ENCODE measurements at regions not wholly inside any gene's neighbourhood (a gene's known extent, or its start where the extent isn't known, plus 50 kb on each side); places are given as distances from the start of the nearest gene placed in this dataset.
A peak's percentile ranks its signal among the peaks of the same experiment; 100 is the strongest.

DNA sequence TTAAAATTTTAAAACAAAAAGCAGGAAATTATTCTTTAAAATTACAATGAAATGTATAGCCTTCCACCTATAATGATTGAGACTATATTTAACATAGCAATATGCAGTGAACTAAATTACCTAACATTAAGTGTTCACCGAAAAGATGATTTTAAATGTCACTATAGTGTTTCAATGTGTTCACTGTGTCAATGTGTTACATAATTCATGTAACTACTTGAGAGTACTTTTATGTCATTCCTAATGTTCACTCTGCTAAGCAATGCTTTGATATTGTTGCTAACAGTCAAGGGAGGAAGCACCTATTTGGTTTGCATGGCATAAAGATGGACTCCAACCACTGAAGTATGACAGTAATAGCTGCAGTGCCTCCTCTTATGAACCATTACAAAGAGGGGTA is 629.8 kb upstream of the C9orf72 start:
- no peak for DNase-seq (ENCODE audit: low read depth)
- TF ChIP-seq, protein P1, sequence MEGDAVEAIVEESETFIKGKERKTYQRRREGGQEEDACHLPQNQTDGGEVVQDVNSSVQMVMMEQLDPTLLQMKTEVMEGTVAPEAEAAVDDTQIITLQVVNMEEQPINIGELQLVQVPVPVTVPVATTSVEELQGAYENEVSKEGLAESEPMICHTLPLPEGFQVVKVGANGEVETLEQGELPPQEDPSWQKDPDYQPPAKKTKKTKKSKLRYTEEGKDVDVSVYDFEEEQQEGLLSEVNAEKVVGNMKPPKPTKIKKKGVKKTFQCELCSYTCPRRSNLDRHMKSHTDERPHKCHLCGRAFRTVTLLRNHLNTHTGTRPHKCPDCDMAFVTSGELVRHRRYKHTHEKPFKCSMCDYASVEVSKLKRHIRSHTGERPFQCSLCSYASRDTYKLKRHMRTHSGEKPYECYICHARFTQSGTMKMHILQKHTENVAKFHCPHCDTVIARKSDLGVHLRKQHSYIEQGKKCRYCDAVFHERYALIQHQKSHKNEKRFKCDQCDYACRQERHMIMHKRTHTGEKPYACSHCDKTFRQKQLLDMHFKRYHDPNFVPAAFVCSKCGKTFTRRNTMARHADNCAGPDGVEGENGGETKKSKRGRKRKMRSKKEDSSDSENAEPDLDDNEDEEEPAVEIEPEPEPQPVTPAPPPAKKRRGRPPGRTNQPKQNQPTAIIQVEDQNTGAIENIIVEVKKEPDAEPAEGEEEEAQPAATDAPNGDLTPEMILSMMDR (IDR thresholded peaks at IDR 0.05; ENCODE audit: insufficient read depth, low read length), result no peak
- H3K4me3 ChIP-seq (ENCODE audit: low read depth, low read length), result no peak overlapping the region

DNA sequence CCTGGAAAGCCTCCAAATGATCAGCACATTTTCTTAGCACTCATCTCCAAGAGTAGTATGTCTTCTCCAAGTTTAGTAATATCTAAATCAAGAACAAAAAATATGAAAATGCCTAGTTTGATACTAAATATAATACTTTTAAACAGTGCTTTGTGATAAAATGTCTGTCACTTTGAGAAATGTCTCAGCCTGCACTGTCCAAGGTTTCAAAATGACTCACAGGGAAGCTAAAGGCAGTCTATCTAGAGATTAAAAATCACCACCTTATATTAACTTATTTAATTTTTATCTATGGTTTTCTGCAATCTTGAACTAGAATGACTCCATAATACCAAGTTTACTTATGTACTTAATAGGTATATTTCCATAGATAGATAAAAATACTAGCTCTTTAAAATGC is 633.0 kb upstream of the C9orf72 start:
- TF ChIP-seq, protein P1 (IDR thresholded peaks at IDR 0.05; ENCODE audit: insufficient read depth, low read length), result no peak
- no peak overlapping the region for H3K4me3 ChIP-seq (ENCODE audit: low read depth, low read length)
- DNase-seq (ENCODE audit: low read depth), result no peak

DNA sequence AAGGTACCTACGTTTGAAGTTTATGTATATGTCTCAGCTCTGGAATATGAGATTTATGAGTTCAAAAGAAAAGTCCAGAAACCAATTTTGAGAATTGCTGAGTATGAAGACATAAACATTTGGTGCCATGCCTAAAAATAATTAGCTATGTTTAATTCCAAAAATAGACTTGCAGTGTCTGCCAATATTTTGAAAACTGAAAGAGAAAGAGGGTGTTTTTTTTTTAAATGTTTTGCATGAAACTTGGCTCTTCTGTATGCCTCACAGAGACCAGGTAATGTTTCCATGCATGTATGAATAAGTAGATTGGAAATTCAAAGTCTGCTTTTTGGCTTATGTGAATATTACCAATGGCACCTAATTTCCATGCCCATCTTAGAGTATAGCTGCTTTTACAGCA is 634.4 kb upstream of the C9orf72 start:
- DNase-seq (ENCODE audit: low read depth), result no peak
- TF ChIP-seq, protein P1 (IDR thresholded peaks at IDR 0.05; ENCODE audit: insufficient read depth, low read length), result no peak

DNA sequence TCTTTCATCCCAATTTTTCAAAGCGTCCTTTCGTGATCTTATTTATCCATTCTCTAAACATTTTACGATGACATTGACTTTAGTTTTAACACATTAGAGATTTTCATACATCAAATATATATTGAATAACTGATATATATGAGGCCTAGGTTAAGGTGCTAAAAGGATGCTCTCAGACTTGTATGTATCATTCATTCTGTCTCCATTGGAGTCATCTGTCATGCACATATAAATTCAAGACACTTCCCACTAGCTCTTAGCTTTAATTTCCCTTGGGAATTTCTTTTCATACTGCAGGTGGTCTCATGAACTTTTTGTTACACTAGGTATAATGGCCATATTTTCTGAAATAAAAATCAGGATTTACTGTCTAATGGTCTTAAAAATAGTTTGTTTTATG is 635.8 kb upstream of the C9orf72 start:
- no peak overlapping the region for H3K4me3 ChIP-seq (ENCODE audit: low read depth, low read length)
- no peak for DNase-seq (ENCODE audit: low read depth)
- TF ChIP-seq, protein P1 (IDR thresholded peaks at IDR 0.05; ENCODE audit: insufficient read depth, low read length), result no peak

More for the DNA sequence above, 634.4 kb upstream of the C9orf72 start:
- H3K4me3 ChIP-seq (ENCODE audit: low read depth, low read length), result no peak overlapping the region

DNA sequence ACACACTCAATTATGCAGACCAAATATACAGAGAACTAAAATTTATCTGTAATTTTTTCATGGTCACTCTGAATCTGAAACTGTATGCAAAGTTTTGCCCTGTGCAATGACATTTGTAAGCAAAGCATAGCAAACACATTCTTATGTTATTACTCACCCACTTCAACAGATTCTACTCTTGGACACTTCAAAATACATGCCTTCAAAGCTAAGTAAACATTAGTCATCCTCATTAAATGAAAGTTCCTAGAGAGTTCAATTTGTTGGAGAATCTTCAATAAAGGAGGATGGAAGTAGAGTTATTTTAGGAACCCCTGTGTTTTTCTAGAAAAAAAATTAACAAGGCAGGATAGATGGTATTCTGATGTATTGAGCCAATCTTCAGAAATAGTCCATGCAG is 639.7 kb upstream of the C9orf72 start:
- TF ChIP-seq, protein P1 (IDR thresholded peaks at IDR 0.05; ENCODE audit: insufficient read depth, low read length), result no peak
- no peak overlapping the region for H3K4me3 ChIP-seq (ENCODE audit: low read depth, low read length)
- peak; percentile 1 for DNase-seq (ENCODE audit: low read depth)

DNA sequence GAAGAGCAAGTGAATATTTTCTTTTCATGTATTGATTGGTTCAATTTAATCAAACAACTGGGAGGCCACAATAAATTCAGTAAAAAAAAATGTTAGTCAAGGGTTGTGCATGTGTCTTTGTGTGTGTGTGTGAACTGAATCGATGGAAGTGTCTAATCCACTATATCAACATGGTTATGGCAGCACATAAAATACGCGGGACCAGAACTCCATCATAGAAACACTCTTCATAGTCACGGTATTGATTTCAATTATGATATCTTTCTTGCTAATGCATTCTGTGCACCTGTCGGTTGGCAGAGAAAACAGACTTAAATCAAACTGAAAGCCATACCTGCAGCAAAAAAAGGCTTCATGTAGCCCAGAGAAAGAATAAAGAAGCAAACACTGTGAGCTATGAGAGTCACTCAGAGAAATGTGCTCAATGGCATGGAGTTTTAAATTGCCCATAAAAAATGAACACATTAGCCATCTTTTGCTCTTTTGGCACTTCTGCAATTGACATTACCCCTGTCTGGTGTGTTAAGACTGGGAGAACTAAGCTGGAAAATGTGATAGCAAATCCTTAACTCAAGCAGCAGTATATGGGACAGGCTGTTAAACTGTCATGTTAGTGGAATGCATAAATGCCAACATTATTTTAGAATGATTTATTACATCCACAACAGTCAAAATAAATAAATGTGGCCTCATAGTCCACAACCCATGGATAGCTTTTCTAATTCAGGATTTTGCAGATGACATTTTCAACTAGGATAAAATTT is 642.4 kb upstream of the C9orf72 start:
- no peak overlapping the region for H3K4me3 ChIP-seq (ENCODE audit: low read depth, low read length)
- no peak for DNase-seq (ENCODE audit: low read depth)
- TF ChIP-seq, protein P1 (IDR thresholded peaks at IDR 0.05; ENCODE audit: insufficient read depth, low read length), result no peak

DNA sequence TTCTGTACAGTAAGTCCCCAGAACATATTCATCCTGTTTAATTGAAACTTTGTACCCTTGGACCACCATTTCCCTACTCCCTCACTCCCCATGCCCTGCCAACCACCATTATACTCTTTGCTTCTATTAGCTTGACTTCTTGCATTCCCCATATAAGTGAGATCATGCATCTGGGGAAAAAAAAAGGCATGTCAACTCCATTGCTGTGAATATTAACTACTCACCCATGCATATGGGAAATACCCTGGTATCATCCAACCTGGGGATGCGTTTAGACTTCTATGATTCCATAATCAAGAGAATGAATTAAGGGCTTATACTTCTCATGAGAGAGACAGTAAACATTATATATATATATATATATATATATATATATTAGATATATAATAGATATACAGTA is 659.4 kb upstream of the C9orf72 start:
- no peak for DNase-seq (ENCODE audit: low read depth)
- TF ChIP-seq, protein P1 (IDR thresholded peaks at IDR 0.05; ENCODE audit: insufficient read depth, low read length), result no peak
- no peak overlapping the region for H3K4me3 ChIP-seq (ENCODE audit: low read depth, low read length)
